Renal cortical epithelial cell (primary cell): ENCODE measurements at regions not wholly inside any gene's neighbourhood (a gene's known extent, or its start where the extent isn't known, plus 50 kb on each side); places are given as distances from the start of the nearest gene placed in this dataset.

Experiments
- DNase-seq: peaks from one replicate; pipeline ENCODE4 v3.0.0-alpha.2; 2011; ENCODE audit warnings: low read depth

DNA sequence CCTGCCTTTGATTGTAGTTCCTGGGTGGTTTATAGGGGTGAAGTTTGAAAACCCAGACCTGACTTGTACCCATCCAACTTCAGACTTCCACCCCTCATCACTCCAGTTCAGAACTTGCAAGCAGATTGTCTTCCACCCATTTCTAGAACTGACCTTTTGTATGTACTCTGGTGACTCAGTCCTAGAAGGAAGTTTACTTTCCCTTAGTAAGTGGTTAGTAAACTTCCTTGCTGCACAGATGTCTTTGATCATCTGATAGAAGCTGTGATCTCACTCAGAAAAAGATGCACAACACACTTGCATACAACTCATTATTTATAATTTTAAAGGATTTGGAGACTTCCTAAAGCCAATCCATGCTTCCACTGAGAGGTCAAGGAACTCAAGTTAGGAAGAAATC, 368.0 kb downstream of the MFSD1 start:
- peak; percentile 49 for DNase-seq

DNA sequence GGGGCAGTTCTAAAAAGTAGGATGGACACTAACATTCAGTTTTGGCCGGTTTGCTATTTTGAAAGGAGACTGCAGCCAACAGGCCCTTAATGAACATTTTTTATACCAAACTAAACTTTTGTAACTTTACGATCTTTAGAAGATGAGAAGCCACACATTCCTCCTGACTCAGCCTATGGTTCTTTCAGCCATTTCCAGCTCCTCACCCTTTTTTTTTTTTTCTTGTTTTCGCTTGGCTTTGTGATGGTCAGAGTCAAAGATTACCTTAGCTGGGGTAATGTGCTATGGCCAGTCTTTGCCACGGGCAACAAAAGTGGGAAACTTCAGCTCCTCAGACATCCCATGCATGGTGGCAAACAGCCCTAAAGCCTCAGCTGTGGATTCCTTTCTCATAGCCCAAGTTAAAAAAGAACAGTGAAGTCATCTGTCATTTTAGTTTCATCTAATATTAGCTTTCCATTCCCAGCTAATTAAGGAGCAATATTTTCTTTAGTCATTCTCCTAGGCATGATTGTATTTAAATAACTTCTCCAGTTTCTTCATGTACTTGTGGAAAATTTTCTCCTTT, 368.7 kb downstream of the MFSD1 start:
- DNase-seq, result peak; percentile 21

DNA sequence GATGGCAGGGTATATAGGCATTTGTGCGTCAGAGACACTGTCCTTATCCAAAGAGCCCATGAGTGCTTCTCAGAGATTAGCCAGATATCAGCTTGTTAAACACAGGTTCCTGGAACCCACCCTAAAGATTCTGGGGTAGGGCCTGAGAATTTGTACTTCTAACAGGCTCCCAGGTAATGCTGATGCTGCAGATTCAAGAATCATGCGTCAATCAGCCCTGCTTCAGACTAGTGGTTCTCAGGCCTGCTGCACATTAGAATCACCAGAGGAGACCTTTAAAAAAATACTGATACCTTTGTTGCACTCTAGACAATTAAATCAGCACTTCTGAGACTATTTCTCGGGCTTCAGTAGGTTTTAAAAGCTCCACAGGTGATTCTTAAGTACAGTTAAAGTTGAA, 369.5 kb downstream of the MFSD1 start:
- DNase-seq, result no peak

DNA sequence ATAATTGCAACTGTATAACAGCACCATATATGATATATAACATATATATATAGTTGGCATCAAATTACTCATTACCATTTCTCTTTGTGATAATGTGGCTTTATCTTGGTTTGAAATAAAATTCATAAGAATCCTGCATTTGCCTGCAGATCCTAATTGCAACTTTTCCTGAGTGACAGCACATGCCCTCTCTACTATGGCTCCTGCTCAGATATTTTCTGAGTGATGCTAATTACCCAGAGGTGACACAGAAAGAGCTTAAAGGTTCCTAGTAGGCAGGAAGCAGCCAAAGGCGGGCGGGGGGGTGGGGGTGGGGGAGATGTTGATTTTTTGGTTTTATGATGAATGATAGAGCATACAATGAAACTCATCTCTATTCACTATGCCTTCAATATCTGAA, 370.6 kb downstream of the MFSD1 start:
- DNase-seq, result no peak

DNA sequence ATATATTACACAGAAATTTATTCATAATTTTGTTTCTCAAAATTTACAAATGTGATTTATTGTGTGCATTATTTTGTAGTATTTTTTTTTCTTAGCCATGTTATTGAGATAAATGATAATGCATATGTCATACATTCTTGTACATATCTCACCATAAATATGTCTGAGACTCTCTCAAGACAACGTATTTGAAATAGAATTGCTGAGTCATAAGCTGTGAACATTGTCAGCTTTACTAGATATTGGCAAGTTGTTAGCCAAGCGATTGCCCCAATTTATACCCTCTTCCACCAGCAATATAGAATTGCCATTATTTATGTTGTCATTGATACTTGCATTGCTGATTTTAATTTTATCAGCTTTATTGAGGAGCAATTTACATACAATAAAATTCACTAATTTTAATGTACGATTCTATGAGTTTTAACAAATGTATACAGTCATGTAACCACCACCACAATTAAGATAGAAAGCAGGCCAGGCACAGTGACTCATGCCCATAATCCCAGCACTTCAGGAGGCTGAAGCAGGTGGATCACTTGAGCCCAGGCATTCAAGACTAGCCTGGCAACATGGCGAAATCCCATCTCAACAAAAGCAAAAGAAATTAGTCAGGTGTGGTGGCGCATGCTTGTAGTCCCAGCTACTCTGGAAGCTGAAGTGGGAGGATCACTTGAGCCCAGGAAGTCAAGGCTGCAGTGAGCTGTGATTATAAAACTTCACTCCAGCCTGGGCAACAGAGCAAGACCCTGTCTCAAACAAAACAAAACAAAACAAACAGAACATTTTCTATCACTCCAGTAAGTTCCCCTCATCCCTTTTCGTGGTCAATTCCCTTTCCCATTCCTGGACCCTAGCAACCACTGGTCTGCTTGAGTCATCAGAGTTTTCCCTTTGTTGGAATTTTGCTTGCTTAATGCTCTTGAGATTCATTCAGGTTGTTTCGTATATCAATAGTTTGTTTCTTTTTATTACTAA, 373.1 kb downstream of the MFSD1 start:
- peak; percentile 46 for DNase-seq

DNA sequence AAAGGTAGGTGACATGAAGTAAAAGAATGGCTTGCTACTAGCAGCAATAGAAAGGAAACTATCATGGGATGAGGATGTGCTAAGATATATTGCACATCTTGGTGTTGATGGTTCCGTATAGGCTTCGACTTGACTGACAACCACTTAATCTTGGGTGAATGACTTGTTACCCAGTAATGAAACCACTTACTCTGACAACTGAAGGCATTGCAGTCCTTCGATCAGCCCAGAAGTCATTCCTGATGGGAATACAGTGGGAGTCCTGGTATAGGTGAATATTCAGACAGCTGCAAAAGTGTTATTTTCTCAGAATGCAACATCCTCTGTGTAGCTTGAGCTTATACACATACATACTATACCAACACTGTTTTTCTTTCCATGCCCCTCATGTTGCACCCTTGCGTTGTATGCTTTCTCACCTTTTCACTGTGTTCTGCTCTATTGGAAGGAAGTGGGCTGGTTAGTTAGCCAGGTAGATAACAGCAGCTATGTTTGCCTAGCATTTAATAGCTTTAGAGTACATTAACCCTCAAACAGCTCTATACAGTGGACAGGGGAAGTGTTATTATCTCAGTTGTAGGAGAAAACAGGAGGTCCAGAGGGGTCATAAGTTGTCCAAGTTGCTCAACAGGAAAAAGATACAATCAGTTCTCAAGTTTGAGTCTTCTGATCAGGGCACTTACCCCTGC, 376.5 kb downstream of the MFSD1 start:
- no peak for DNase-seq

DNA sequence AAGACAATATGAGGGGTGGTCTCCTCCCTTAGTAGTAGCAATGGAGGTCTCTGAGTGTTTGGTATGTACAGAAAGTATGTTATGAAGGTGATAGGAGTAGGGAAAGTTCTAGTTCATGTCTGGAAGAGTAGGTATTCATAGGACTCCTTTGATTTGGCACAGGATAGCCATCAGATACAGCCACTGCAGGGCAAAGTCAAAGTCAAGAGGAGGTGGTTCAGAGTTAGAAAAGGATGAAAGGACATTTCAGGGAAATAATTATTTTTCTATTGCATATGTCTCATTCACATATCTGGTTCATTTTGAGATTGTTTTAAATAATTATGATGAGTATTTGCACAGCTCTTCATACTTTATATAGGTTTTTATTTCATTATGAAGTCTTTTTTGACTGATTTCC, 381.1 kb downstream of the MFSD1 start:
- DNase-seq, result no peak

DNA sequence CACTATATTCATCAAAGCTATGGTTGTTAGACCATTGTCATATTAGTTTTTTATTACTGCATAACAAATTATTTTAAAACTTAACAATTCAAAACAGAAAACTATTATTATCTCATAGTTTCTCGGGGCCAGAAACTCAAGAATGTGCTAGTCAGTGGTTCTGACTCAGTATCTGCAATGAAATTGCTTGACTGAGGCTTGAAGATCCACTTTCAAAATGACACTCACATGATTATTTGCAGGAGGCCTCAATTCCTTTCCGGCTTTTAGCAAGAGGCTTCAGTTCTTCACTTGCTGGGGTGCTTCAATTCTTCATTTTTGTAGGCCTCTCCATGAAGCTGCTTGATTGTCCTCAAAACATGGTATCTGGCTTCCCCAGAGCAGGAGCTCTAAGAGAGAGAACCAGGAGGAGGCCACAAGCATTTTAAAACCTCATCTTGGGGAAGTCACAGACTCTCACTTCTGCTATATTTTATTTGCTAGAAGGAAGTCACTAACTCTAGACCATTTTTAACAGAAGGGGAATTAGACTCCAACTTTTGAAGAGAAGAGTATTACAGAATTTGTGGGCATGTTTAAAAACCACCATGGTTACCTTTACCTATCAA, 383.7 kb downstream of the MFSD1 start:
- DNase-seq, result no peak

DNA sequence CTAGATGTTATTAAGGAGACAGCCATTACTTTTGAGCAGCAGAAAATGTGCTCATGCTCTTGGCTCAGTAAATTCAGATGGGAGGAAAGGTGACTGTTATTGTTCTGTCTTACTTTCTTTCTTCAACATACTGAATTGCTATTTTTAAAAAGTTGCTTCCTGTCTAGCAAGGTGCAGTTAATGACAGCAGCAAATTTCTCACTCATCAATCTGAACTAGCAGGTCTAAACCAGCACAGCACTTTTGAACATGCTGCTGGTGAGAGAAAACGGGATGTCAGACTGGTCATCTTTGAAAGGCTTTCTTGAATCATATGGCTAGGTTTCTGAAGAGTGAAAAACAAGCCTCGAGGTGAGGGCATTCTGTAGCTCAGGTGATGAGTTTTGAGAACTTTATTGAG, 384.7 kb downstream of the MFSD1 start:
- DNase-seq, result no peak

DNA sequence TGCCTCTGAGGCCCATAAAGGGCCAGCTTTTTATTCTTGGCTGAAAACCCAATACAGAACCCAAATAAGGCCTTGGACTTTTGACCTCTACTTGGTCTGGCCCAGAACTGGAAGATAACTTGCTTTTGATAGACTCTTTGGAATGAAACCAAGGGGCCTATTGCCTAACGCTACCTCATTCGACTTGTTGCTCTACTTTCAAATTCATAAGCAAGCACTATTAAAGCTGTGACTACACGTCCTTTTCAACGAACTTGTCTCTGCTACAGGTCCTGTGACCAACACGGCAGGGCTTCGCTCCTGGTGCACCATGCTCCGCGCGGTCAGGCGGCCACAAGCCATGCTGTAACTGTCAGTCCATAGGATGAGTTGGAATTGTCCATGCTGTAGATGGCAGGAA, 385.4 kb downstream of the MFSD1 start:
- no peak for DNase-seq

DNA sequence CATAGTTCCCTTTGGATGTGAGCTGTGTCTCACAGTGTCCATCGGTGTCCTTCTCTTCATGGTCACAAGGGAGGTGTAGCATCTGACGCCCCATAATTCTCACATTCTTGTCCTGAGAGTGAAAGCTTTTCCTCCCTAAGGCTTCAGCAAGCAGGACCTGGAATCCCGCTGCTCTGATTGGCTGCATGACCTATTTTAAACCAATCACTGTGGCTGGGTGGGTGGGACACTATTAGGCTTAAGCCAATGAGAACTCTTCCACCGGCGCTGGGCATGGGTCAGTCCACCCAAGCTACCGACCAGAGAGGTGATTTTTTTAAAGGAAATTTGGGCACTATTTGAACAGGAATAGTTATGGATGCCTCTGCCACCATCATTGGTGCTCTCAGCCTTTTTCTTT, 385.9 kb downstream of the MFSD1 start:
- no peak for DNase-seq

DNA sequence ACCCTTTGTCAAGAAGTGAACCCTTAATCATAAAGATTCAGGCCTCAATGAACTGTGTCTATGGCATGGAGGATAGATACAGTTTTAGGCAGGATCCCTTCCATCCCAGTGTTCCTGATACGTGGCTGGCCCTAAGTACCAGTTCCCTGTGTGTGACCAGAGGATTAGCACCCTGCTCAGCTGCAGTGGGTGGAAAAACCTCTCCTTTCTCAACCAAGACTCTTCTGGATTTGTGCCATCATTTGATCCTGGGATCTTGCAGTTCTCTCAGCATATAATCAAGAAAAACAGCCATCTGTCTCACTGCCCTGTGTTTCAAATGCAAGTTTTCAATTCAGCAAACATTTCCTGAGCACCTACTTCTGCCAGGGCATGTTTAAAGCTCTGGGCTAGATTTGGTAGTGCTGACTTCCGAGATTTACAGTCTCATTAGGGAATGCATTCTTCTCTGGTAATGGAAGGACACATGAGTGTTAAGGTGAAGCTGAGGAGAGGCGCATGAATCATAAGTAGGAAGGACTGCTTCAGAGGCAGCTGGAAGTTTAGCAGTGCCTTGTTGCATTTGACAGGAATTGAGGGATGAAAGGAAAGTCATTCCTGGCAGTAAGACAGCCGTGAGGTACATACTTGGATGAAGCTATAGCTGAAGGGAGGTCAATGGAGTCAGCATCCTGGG, 388.3 kb downstream of the MFSD1 start:
- peak; percentile 21 for DNase-seq

DNA sequence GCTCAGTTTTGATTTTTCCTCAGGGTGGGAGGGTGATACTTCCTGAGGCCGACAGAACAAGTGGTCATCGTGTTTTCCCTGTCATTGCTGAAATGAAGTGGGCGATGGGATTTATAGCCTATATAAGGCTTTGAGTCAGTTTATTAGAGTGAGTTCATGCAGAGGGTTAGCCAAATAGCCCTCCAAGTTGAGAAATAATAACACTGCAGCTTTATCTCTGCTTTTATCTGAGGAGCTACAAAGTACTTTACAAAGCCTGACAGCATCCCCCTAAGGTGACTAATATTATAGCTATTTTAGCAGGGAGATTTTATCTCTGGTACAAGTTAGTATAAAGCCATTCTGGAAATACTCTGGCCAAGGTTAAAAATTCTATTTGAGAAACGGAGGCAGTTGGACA, 389.6 kb downstream of the MFSD1 start:
- DNase-seq, result peak; percentile 35

DNA sequence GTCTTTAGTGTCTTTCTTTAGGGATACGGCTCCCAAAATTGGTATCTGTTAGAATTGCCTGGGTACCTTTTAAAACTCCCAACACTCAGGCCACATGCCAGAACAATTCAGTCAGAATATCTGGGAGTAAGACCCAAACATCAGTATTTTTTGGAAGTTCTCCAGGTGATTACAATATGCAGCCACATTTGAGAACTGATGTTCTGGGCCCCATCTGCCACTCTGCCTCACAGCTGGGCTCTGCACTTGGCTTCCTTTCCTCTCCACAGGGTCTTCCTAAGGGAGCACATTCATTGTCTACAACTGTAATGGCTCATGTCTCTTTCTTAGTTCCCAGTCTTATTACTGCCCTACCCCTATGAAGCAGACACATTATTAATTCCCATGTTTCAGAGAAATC, 394.5 kb downstream of the MFSD1 start:
- no peak for DNase-seq

DNA sequence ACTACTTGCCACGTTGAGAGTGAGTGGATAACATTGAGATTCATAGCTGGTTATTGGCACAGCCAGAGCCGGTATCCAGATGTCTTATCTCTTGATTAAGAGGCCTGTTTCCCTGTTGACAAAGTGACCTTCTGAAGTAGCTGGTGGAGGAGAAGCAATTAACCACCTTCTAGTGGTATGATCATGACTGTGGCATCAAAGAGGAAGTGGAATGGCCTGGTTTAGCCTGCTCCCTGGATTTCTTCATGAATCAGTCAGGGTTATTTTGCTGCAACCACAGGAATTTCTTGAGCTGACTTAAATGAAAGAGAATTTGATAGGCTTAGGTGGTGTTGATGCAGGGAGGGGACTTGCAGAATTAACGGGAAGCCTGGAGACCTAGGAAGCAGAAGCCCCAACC, 398.3 kb downstream of the MFSD1 start:
- DNase-seq, result peak; percentile 78

DNA sequence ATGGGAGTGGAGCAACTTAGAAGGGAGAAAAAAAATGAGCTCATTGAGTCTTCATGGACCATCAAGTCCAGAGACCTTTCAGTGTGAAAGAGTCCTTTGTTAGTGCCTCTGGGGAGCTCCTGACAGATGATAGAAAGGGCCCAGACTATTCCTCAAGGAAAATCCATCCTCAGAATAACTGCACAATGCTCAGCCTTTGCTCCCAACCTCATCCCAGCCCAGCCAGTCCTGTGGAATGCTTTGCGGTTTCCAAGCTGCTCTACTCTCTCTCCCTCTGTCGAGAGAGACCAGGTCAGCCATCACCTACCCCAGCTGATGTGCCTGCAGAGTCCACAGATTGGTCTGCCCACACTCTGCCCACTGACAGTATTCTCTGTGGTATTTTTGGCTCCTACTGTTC, 406.2 kb downstream of the MFSD1 start:
- DNase-seq, result no peak

DNA sequence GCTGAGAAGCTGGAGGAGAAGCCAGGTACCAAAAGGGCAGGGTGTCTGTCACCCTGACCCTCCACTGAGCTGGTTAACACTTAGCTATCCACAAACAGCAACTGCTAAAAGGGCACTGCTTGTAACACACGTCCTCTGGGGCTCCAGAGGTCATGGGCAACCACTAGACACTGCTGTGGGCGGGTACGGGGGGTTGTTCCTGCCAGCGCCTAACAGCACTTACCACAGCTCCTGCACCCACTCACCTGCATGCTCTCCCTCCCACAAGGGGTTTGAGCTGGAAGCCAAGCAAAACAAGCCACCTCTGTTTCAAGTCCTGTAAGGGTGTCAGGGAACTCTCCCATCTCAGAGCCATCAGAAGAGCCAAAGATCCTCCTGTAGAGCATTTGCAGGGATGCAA, 407.6 kb downstream of the MFSD1 start:
- DNase-seq, result no peak

DNA sequence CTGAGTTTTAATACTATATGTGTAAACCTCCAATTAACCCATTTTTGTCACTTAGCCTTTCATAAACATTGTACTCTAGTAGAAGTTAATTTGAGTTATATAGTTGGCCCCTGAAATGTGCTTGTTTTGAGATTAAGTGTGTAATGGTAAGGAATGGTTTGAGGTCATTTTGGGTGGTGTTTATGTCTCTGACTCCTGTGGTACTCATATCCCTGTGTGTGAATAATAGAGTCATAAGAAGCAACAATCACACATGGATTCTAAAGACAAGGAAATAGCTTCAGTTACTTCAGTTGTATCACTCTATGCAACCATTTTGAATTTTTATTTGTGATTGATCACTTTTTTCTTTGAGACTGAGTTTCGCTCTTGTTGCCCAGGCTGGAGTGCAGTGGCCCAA, 408.5 kb downstream of the MFSD1 start:
- no peak for DNase-seq

DNA sequence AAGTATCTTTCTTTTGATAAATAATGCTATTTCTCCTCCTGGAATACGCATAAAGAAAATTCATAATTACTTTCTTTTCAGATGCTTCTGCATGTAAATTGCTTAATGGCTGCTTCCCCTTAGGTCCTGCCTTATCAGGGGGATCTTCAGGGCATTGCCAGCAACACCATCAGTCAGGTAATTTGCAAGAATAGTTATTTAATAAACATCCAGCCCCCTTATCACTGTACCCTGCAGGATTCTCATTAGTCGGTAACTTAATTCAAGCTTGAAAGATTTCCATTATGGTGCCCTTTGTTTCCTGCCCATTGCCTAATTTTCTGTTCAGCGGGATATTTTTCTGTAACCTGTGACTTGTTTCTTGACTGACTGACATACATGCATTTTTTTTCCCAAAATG, 414.5 kb downstream of the MFSD1 start:
- no peak for DNase-seq

DNA sequence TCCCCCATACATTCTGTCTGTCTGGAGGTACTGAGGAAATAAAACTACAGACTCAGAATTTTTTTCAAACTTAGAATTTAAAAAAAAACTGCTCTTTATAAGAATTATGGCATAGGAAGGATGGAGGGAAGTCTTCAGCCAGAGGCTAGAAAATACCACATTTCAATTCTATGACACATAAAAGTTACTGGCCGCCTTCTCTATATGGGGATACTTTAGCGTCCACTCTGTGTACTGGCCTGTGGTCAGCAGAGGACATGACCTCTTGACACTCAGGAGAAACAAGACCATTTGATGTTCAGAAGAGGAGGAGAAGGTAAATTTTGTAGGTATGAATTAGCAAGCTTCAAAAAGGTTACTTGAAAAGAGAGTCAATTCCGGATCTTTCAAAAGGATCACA, 417.4 kb downstream of the MFSD1 start:
- no peak for DNase-seq

DNA sequence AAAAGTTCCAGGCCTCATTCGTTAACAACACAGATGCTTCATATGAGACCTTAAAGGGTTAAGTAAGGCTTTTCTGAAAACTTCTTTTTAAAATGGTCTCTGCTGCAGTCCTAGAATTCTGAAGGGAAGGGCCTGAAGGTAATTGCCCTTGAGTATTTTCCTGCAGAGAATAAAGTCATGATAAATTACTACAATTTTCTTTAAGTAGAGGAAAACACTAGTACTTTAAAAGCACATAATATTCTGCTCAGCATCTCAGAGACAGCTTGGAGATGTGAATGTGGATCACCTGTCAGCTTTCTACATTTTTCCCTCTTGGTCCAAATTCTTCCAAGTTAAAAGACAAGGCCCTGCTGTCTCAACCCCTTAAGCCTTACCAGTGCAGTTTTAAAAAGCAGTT, 419.5 kb downstream of the MFSD1 start:
- no peak for DNase-seq

DNA sequence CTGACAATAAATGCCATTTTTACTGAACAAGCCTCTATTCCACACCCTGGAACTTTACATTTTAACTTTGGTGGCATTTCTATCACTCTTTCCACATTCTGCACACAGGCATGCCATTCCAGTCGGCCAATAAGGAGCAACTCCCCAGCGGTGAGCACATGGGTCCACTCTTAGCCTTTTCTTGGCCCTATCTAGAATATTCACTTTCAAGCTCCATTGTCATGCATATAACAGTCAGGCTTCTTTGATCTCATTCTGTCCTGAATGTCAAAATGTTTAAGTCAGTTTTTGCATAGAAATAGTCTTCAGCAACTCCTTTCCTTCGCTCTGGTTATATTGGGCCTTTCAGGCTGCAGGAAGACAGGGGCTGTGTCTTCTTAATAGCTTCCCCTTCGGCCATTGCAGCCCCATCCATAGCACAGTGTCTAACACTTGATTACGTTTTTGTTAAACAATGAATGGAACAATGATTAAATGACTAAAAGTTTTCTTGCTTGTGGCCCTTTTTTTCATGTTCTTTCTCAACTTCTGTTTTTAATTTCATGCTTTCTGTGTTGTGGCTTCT, 427.3 kb downstream of the MFSD1 start:
- no peak for DNase-seq
